ENCODE measurements at regions not wholly inside any gene's neighbourhood (a gene's known extent, or its start where the extent isn't known, plus 50 kb on each side); places are given as distances from the start of the nearest gene placed in this dataset.

GRCh38 chr2:139209586-139209985, 429.4 kb upstream of the NXPH2 start (continued):
- TF ChIP-seq POLR2AphosphoS5 (IDR thresholded peaks at IDR 0.05; ENCODE audit: low read depth, low read length) (no peak), YY1 (IDR thresholded peaks at IDR 0.05; ENCODE audit: low read depth) (no peak)

- no peaks in the 10 kb centered on the region for H3K9me3 ChIP-seq
- ChIA-PET POLR2A (no interaction called here), CTCF (no interaction called here)
- no peaks in the 10 kb centered on the region for H3F3A ChIP-seq (replicated peaks; ENCODE audit: insufficient read depth)
- H3K79me2 ChIP-seq (ENCODE audit: insufficient read depth) = no peaks in the 10 kb centered on the region
- H3K27ac ChIP-seq (ENCODE audit: low read depth in 2 of 2, low read length in 1 of 2) = no peak overlapping the region
- H3K9ac ChIP-seq = no peak overlapping the region
- H3K4me3 ChIP-seq (ENCODE audit: low read depth in 2 of 2, low read length in 1 of 2) = no peak overlapping the region
- 52% methylated on average over 2 of the region's 2 CpGs for WGBS (ENCODE audit: low lambda C conversion rate)
- no peaks in the 10 kb centered on the region for H3K36me3 ChIP-seq (replicated peaks in 1 of 2; ENCODE audit: control insufficient read depth in 1 of 2, insufficient read depth in 2 of 2, low read length in 1 of 2)
- H4K20me1 ChIP-seq (ENCODE audit: insufficient read depth) = no peaks in the 10 kb centered on the region
- H2AFZ ChIP-seq (ENCODE audit: low read depth) = no peak overlapping the region
- TF ChIP-seq IRF3 (IDR thresholded peaks at IDR 0.05; ENCODE audit: low read depth, low read length) (no peak), CHD2 (IDR thresholded peaks at IDR 0.05; ENCODE audit: low read length, partially characterized antibody) (no peak), SIN3A (IDR thresholded peaks at IDR 0.05; ENCODE audit: borderline replicate concordance, low read depth, low read length) (no peak), EP300 (IDR thresholded peaks at IDR 0.05; ENCODE audit: borderline replicate concordance in 1 of 2, low read depth in 1 of 2, low read length in 1 of 2) (no peak), ELF1 (IDR thresholded peaks at IDR 0.05) (no peak), NFIC (IDR thresholded peaks at IDR 0.05; ENCODE audit: borderline replicate concordance) (no peak), EZH2phosphoT487 (IDR thresholded peaks at IDR 0.05; ENCODE audit: borderline replicate concordance, low read depth) (no peak), FOXJ3 (CRISPR knock-in tag; IDR thresholded peaks at IDR 0.05) (no peak)
- no peak overlapping the region for H3K4me2 ChIP-seq
- H3K4me1 ChIP-seq (ENCODE audit: control insufficient read depth in 1 of 2, insufficient read depth in 2 of 2, low read depth in 1 of 2, low read length in 1 of 2) = no peaks in the 10 kb centered on the region
- H3K9me2 ChIP-seq = no peaks in the 10 kb centered on the region
- no peak for DNase-seq
- H3K27me3 ChIP-seq (ENCODE audit: insufficient read depth) = no peaks in the 10 kb centered on the region
Observed at GRCh38 chr2:139201516-139201915, 421.3 kb upstream of the NXPH2 start.

GRCh38 chr2:139196754-139197153, 416.6 kb upstream of the NXPH2 start:
- H2AFZ ChIP-seq (ENCODE audit: low read depth) = no peak overlapping the region
- H4K20me1 ChIP-seq (ENCODE audit: insufficient read depth) = no peaks in the 10 kb centered on the region
- no peak overlapping the region for H3K27ac ChIP-seq (ENCODE audit: low read depth in 2 of 2, low read length in 1 of 2)
- CTCF ChIA-PET = interaction anchor here (0.7 kb wide), 1 partner anchor 9 kb away, joined by 3 read pairs; no protein-coding TSS in a partner anchor
- WGBS (ENCODE audit: low lambda C conversion rate) = 36% methylated on average over 4 of the region's 4 CpGs
- no peak overlapping the region for H3K4me2 ChIP-seq
- no peaks in the 10 kb centered on the region for H3K27me3 ChIP-seq (ENCODE audit: insufficient read depth)
- DNase-seq = no peak
- no peaks in the 10 kb centered on the region for H3K4me1 ChIP-seq (ENCODE audit: control insufficient read depth in 1 of 2, insufficient read depth in 2 of 2, low read depth in 1 of 2, low read length in 1 of 2)
- no peaks in the 10 kb centered on the region for H3K9me3 ChIP-seq
- no peaks in the 10 kb centered on the region for H3K79me2 ChIP-seq (ENCODE audit: insufficient read depth)
- H3K9ac ChIP-seq = no peak overlapping the region
- H3K36me3 ChIP-seq (replicated peaks in 1 of 2; ENCODE audit: control insufficient read depth in 1 of 2, insufficient read depth in 2 of 2, low read length in 1 of 2) = no peaks in the 10 kb centered on the region
- H3K9me2 ChIP-seq = no peaks in the 10 kb centered on the region
- POLR2A ChIA-PET = no interaction called here
- no peak overlapping the region for H3K4me3 ChIP-seq (ENCODE audit: low read depth in 2 of 2, low read length in 1 of 2)
- no peaks in the 10 kb centered on the region for H3F3A ChIP-seq (replicated peaks; ENCODE audit: insufficient read depth)
- TF ChIP-seq FOXJ3 (CRISPR knock-in tag; IDR thresholded peaks at IDR 0.05) (no peak), MEF2A (IDR thresholded peaks at IDR 0.05; ENCODE audit: borderline replicate concordance, low read depth) (no peak), GABPA (IDR thresholded peaks at IDR 0.05; ENCODE audit: low read depth) (no peak), EZH2phosphoT487 (IDR thresholded peaks at IDR 0.05; ENCODE audit: borderline replicate concordance, low read depth) (no peak), RFX5 (IDR thresholded peaks at IDR 0.05; ENCODE audit: low read length) (no peak), JUND (IDR thresholded peaks at IDR 0.05) (no peak), YY1 (IDR thresholded peaks at IDR 0.05; ENCODE audit: low read depth) (no peak), MAX (IDR thresholded peaks at IDR 0.05; ENCODE audit: low read depth) (no peak), IRF3 (IDR thresholded peaks at IDR 0.05; ENCODE audit: low read depth, low read length) (no peak), USF2 (IDR thresholded peaks at IDR 0.05; ENCODE audit: borderline replicate concordance, low read depth, low read length) (no peak), NFIC (IDR thresholded peaks at IDR 0.05; ENCODE audit: borderline replicate concordance) (no peak), NRF1 (IDR thresholded peaks at IDR 0.05; ENCODE audit: low read depth, low read length) (no peak), RCOR1 (IDR thresholded peaks at IDR 0.05; ENCODE audit: low read length) (no peak), SIN3A (IDR thresholded peaks at IDR 0.05; ENCODE audit: borderline replicate concordance, low read depth, low read length) (no peak), TEAD4 (IDR thresholded peaks at IDR 0.05; ENCODE audit: borderline replicate concordance, insufficient read depth) (no peak), FOSL2 (IDR thresholded peaks at IDR 0.05; ENCODE audit: borderline replicate concordance, low read depth) (no peak), RAD21 (IDR thresholded peaks at IDR 0.05; ENCODE audit: low read length) (no peak), TAF1 (IDR thresholded peaks at IDR 0.05; ENCODE audit: borderline replicate concordance, low read depth, low read length) (no peak)

All from SK-N-SH (cell line).